K562 (cell line): ENCODE measurements at regions not wholly inside any gene's neighbourhood (a gene's known extent, or its start where the extent isn't known, plus 50 kb on each side); places are given as distances from the start of the nearest gene placed in this dataset.
"Not testable (repeated sequence)": the region's sequence is repeated elsewhere in the genome, so short reads cannot be mapped to it uniquely, and the experiment has no call there.

Experiments
- ATAC-seq: fragments of 200-7000 bp; cut with Tn5 transposase; 3 replicates; pipeline ENCODE4 v1.9.1; 2020; ENCODE audit warnings: moderate library complexity
- BruUV-seq: library from RNA; stranded (reverse); fragments of 400-500 nt; replicated peaks from 2 replicates; lab custom pipeline; 2021; lab: Mats Ljungman, UMichigan
- CTCF ChIA-PET: fragments of 300-600 bp; formaldehyde crosslinking; extraction: SDS; loops from one replicate; lab custom pipeline; 2021; ENCODE audit warnings: low intra/inter-chr PET ratio; lab: Yijun Ruan, JAX
- POLR2A ChIA-PET: fragments of 300-600, 350-650 bp; sonication (Branson Sonifier 250); formaldehyde crosslinking; extraction: SDS; loops from one replicate; lab custom pipeline; 2021; ENCODE audit warnings: antibody characterized with exemption, inconsistent platforms; lab: Yijun Ruan, JAX
- DNase-seq, 4 experiments: peaks; one replicate each; pipeline versions ENCODE4 v3.0.0 to v3.0.0-alpha.2; 2011 to 2018; ENCODE audit warnings: low spot score in 3 of 4, mixed read lengths in 3 of 4; ENCODE audit errors: extremely low read depth in 1 of 4
- FAIRE-seq: peaks from 2 replicates; lab custom pipeline; 2011; peaks lifted over from hg19 to GRCh38; lab: Jason Lieb, UNC
- H2AFZ ChIP-seq: 2 replicates; pipeline ENCODE4 v1.6.0; 2011; ENCODE audit warnings: low read depth, low read length, control low read depth, inconsistent platforms
- H3K27ac ChIP-seq: fragments of 200-600 bp; 3 replicates; pipeline ENCODE4 v1.8.0; 2011; ENCODE audit warnings: low read depth, mild to moderate bottlenecking, control low read depth, inconsistent platforms, low read length, moderate library complexity, mixed read lengths; ENCODE audit errors: extremely low read depth
- H3K27me3 ChIP-seq, 2 experiments: fragments of 300-600 bp in 1 of 2; 2 replicates in 1 of 2; 3 replicates in 1 of 2; pipeline versions ENCODE4 v1.6.0 to v1.8.0; 2011; ENCODE audit warnings: inconsistent platforms in 2 of 2, low read length in 2 of 2, mild to moderate bottlenecking in 1 of 2, mixed read lengths in 1 of 2, moderate library complexity in 1 of 2; ENCODE audit not compliant: control insufficient read depth in 2 of 2, insufficient read depth in 2 of 2
- H3K36me3 ChIP-seq: fragments of 300-600 bp; 3 replicates; pipeline ENCODE4 v1.8.0; 2011; ENCODE audit warnings: mild to moderate bottlenecking, low read length, inconsistent platforms; ENCODE audit not compliant: control insufficient read depth, insufficient read depth
- H3K4me1 ChIP-seq, 2 experiments: fragments of 200-600 bp in 1 of 2; replicated peaks in 1 of 2; 2 replicates in 1 of 2; 3 replicates in 1 of 2; pipeline versions ENCODE4 v1.5.1 to v1.8.0; 2011; ENCODE audit warnings: inconsistent platforms in 2 of 2, low read length in 2 of 2, mild to moderate bottlenecking in 1 of 2, mixed read lengths in 1 of 2, moderate library complexity in 1 of 2; ENCODE audit not compliant: control insufficient read depth in 2 of 2, insufficient read depth in 2 of 2
- H3K4me2 ChIP-seq: 2 replicates; pipeline ENCODE4 v1.6.1; 2011; ENCODE audit warnings: low read length, control low read depth, inconsistent platforms, mixed read lengths; ENCODE audit not compliant: insufficient read depth
- H3K4me3 ChIP-seq: fragments of 200-600 bp; sonication (generic), shearing (Covaris generic); 2 replicates; pipeline ENCODE4 v1.5.1; 2016; ENCODE audit warnings: control low read depth, inconsistent platforms
- H3K79me2 ChIP-seq: fragments of 200-600 bp; 3 replicates; pipeline ENCODE4 v1.8.0; 2011; ENCODE audit warnings: low read length, inconsistent platforms; ENCODE audit not compliant: control insufficient read depth, insufficient read depth
- H3K9ac ChIP-seq, 2 experiments: 2 replicates each; pipeline versions ENCODE4 v1.6.0 to v1.6.1; 2011; ENCODE audit warnings: low read depth in 2 of 2, low read length in 2 of 2, control low read depth in 1 of 2, inconsistent platforms in 1 of 2, mild to moderate bottlenecking in 1 of 2, mixed read lengths in 1 of 2; ENCODE audit not compliant: insufficient read depth in 1 of 2
- H3K9me1 ChIP-seq: one replicate; pipeline ENCODE4 v1.6.0; 2011; ENCODE audit warnings: inconsistent platforms, mild to moderate bottlenecking, low read length, moderate library complexity; ENCODE audit not compliant: control insufficient read depth, insufficient read depth
- H3K9me3 ChIP-seq: replicated peaks from 2 replicates; pipeline ENCODE4 v1.5.1; 2011; ENCODE audit warnings: low read depth, low read length, inconsistent platforms; ENCODE audit not compliant: control insufficient read depth, insufficient read depth
- H4K20me1 ChIP-seq: replicated peaks from 2 replicates; pipeline ENCODE4 v1.6.1; 2011; ENCODE audit warnings: low read length, inconsistent platforms, mixed read lengths; ENCODE audit not compliant: control insufficient read depth, insufficient read depth
- FOXP1 ChIP-seq: sonication (generic); formaldehyde crosslinking; IDR thresholded peaks from 2 replicates; pipeline ENCODE4 v1.8.0; 2022; ENCODE audit warnings: mild to moderate bottlenecking, missing genetic modification reagents
- KDM1A ChIP-seq, 2 experiments: fragments of 450-650 bp; IDR thresholded peaks; 2 replicates each; pipeline ENCODE4 v1.6.1; 2016; ENCODE audit warnings: mild to moderate bottlenecking in 2 of 2
- PHF8 ChIP-seq: fragments of 200-600 bp; sonication (generic); IDR thresholded peaks from 2 replicates; pipeline ENCODE4 v1.6.1; 2012; ENCODE audit warnings: mixed run types, mild to moderate bottlenecking, inconsistent platforms, low read length, moderate library complexity, borderline replicate concordance
- ZNF140 ChIP-seq: fragments of 250-450 bp; sonication (Bioruptor Pico); IDR thresholded peaks from 2 replicates; pipeline ENCODE4 v1.8.0; 2021; ENCODE audit warnings: moderate library complexity, mild to moderate bottlenecking, inconsistent platforms
- ZNF324 ChIP-seq: fragments of 250-450 bp; sonication (Bioruptor Pico); IDR thresholded peaks from 2 replicates; pipeline ENCODE4 v1.4.0; 2020; ENCODE audit warnings: mild to moderate bottlenecking
- WGBS: fragments of 100-300 bp; shearing (Covaris generic); methylation state at CpG from one replicate; pipeline ENCODE4 v1.1.6; 2016; ENCODE audit warnings: low coverage, mixed read lengths; ENCODE audit not compliant: insufficient coverage; ENCODE audit errors: missing lambda C conversion rate; 5-methylcytosine and 5-hydroxymethylcytosine counted together
- in situ Hi-C: fragments of 300-500 bp; cut with MboI; formaldehyde crosslinking; loops from 4 replicates; pipeline ENCODE4 v1.15.0; 2018; ENCODE audit warnings: inconsistent platforms, mixed read lengths
- intact Hi-C: fragments of 100-400 bp; cut with micrococcal nuclease; formaldehyde crosslinking; loops from 2 replicates; pipeline ENCODE4 v1.14.2; 2022
- TF ChIP-seq, protein P1 (sequence below): fragments of 250-450 bp; sonication (Bioruptor Pico); IDR thresholded peaks from 2 replicates; pipeline ENCODE4 v1.5.0; 2022; ENCODE audit warnings: mild to moderate bottlenecking

GRCh38 chr6:81889377-81890053 lies 137.0 kb upstream of the TENT5A start (continued):
- TF ChIP-seq, protein P1, sequence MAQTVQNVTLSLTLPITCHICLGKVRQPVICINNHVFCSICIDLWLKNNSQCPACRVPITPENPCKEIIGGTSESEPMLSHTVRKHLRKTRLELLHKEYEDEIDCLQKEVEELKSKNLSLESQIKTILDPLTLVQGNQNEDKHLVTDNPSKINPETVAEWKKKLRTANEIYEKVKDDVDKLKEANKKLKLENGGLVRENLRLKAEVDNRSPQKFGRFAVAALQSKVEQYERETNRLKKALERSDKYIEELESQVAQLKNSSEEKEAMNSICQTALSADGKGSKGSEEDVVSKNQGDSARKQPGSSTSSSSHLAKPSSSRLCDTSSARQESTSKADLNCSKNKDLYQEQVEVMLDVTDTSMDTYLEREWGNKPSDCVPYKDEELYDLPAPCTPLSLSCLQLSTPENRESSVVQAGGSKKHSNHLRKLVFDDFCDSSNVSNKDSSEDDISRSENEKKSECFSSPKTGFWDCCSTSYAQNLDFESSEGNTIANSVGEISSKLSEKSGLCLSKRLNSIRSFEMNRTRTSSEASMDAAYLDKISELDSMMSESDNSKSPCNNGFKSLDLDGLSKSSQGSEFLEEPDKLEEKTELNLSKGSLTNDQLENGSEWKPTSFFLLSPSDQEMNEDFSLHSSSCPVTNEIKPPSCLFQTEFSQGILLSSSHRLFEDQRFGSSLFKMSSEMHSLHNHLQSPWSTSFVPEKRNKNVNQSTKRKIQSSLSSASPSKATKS: no peak
- TF ChIP-seq PHF8 (no peak), ZNF140 (CRISPR knock-in tag) (no peak), ZNF324 (no peak), FOXP1 (no peak), KDM1A (IDR thresholded peaks at IDR 0.05) (no peak)

- ATAC-seq, H3K79me2 ChIP-seq, DNase-seq, H3K9me3 ChIP-seq, H3K27me3 ChIP-seq, H3K9ac ChIP-seq, H3K27ac ChIP-seq, H3K4me2 ChIP-seq, intact Hi-C loops, H3K9me1 ChIP-seq, H3K4me1 ChIP-seq, FAIRE-seq, in situ Hi-C loops, H2AFZ ChIP-seq, CTCF ChIA-PET, H4K20me1 ChIP-seq, BruUV-seq, H3K4me3 ChIP-seq, H3K36me3 ChIP-seq: not testable (repeated sequence)
- POLR2A ChIA-PET: interaction anchor here (1.5 kb wide), 1 partner anchor 71 kb away, joined by 3 read pairs; no protein-coding TSS in a partner anchor
- 10% methylated on average over 1 of the region's 1 CpG for WGBS
These were observed 134.4 kb upstream of the TENT5A start for GRCh38 chr6:81886909-81887308.
